DOHH2 (cell line): ENCODE measurements at regions not wholly inside any gene's neighbourhood (a gene's known extent, or its start where the extent isn't known, plus 50 kb on each side); places are given as distances from the start of the nearest gene placed in this dataset.

Source experiments
- EZH2phosphoT487 ChIP-seq: fragments of 200-600 bp; sonication (generic); IDR thresholded peaks from 2 replicates; pipeline ENCODE4 v1.6.1; 2017; ENCODE audit warnings: borderline replicate concordance, mild to moderate bottlenecking, antibody characterized with exemption, low read length, moderate library complexity, mixed read lengths
- TF ChIP-seq, protein P1 (sequence below): fragments of 200-600 bp; sonication (generic); IDR thresholded peaks from one replicate; pipeline ENCODE4 v1.5.1; 2014; ENCODE audit warnings: antibody characterized with exemption, mild to moderate bottlenecking, low read depth, low read length; ENCODE audit not compliant: poor library complexity, severe bottlenecking

DNA sequence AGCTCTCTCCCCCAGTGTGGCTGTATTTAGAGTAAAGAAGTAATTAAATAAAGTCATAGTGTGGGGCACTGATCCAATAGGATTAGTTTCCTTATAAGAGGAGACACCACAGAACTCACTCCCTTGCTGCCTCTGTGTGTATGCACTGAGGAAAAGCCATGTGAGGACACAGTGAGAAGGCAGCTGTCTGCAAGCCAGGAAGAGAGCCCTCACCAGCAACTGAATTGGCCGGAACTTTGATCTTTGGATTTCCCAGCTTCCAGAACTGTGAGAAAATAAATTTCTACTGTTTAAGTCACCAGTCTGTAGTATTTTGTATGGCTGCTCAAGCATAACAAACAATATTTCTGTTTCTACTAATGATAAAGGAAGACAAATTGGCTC, 368.7 kb upstream of the PRICKLE1 start:
- TF ChIP-seq, protein P1, sequence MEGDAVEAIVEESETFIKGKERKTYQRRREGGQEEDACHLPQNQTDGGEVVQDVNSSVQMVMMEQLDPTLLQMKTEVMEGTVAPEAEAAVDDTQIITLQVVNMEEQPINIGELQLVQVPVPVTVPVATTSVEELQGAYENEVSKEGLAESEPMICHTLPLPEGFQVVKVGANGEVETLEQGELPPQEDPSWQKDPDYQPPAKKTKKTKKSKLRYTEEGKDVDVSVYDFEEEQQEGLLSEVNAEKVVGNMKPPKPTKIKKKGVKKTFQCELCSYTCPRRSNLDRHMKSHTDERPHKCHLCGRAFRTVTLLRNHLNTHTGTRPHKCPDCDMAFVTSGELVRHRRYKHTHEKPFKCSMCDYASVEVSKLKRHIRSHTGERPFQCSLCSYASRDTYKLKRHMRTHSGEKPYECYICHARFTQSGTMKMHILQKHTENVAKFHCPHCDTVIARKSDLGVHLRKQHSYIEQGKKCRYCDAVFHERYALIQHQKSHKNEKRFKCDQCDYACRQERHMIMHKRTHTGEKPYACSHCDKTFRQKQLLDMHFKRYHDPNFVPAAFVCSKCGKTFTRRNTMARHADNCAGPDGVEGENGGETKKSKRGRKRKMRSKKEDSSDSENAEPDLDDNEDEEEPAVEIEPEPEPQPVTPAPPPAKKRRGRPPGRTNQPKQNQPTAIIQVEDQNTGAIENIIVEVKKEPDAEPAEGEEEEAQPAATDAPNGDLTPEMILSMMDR, result no peak
- TF ChIP-seq EZH2phosphoT487, result no peak
